HT-29 (cell line): ENCODE measurements at regions not wholly inside any gene's neighbourhood (a gene's known extent, or its start where the extent isn't known, plus 50 kb on each side); places are given as distances from the start of the nearest gene placed in this dataset.

Source experiments
- DNase-seq: peaks from one replicate; pipeline ENCODE4 v3.0.0-alpha.2; 2015; ENCODE audit warnings: low spot score

DNA sequence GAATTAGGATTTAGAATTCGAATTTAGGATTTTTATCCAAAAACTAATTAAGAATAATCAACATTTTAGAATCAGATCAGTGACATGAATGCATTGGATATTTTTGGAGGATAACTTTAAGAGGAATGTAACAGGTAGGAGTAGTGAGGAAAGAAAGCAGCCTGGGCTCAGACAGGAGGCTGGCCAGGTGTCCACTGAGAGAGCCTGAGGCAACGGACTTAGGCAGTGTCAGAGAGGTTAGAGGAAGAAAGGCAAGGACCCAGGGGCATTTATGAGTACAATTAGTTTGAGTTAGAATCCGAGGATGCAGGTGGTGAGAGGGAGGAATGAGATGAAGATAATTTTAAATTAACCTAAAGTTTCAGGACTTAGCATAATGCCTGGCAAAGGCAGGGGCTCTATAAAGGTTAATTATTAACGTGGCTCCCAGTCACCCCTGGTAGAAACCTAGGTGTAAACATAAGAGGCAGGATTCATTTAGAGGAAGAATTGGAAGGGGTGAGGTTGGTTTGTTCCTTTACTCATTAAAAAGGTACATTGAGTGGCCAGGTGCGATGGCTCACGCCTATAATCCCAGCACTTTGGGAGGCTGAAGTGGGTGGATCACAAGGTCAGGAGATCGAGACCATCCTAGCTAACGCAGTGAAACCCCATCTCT is 507.1 kb downstream of the TMEM182 start:
- DNase-seq: no peak

DNA sequence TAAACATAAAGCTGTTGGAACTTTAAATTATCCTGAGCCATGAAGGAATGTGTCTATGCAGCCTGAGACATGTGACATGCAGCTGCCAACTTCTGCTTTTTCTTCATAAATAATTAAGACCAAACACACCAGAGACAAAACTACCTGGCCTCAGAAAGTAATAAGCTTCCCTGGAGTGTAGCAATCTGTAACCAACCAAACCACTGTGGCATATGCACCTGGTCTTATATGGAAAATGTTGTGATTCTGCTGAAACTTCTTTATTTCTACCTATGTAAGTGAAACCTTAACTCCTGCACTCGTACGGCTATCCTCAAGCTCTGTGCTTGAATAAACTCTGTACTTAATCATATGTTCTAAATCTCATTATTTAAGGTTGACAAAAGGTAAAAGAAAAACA is 515.0 kb downstream of the TMEM182 start:
- DNase-seq: no peak

DNA sequence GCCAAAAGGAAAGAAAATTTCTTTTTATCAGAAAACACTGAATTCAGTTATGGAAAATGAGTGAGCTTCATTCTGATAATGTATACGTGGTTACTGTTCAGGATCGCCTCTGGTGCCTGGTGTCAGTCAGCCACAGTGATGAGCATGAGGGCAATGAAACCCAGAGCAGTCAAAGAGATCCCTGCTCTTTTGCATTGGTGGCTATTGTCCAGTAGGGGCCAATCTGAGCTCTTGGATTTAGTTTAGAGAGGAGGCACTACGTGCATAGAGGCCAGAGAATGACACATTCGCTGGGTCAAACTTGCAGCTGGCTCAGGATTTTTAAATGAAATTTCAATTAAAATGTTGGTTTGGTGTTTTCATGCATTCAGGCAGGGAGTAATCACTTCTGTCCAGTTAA is 522.9 kb downstream of the TMEM182 start:
- no peak for DNase-seq

DNA sequence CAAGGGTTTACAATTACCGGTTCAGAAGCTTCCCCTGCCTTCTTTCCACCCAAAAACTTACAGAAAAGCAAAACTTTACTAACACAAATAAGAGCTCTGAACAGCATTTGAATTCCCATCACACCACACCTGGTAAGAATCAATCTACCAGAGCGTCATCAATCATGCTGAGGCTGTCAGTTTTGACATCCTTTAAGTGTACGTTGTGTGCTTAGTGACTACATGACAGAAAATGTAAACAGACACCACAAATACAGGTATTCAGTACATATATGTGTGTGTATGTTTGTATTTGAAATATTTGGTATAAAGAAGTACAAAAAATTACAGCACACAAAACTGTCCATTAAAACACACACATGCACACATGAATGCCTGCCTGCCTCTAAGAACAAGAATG is 523.5 kb downstream of the TMEM182 start:
- no peak for DNase-seq

DNA sequence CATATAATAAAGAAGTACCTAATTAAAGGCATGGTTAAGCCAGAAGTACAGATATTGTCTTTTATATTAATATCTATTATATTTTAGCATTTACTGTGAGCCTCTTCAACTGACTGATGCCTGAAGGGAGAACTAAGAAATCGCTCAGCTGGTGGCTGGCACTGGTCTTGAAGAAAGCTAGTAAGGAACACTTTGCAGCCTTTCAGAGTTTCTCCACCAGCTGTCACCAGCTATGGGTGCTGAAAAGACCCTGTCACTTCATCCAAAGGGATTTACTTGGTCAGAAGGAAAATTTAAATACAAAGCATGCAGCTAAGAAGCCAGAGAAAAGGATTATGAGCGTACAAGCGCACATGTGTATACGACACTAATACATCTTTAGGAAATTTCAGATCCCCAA is 525.9 kb downstream of the TMEM182 start:
- no peak for DNase-seq

DNA sequence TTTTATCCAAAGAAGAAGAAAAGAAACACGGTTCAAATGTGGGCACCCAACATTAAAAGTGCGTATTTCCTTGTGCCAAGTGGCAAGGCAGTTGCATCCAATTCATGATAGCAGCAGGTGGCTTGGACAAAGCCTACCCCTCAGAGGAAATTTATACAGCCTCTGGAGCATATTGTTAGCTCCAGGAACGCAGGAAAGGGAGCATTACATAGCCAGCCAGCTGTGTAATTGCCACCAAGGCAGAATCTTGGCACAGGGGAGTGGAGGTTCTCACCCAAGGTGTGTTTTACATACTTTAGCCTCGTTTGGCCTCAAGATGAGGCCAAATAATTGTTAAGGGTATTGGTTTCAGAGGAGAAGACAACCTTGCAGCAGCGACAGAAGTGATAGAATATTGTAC is 526.9 kb downstream of the TMEM182 start:
- DNase-seq: no peak

DNA sequence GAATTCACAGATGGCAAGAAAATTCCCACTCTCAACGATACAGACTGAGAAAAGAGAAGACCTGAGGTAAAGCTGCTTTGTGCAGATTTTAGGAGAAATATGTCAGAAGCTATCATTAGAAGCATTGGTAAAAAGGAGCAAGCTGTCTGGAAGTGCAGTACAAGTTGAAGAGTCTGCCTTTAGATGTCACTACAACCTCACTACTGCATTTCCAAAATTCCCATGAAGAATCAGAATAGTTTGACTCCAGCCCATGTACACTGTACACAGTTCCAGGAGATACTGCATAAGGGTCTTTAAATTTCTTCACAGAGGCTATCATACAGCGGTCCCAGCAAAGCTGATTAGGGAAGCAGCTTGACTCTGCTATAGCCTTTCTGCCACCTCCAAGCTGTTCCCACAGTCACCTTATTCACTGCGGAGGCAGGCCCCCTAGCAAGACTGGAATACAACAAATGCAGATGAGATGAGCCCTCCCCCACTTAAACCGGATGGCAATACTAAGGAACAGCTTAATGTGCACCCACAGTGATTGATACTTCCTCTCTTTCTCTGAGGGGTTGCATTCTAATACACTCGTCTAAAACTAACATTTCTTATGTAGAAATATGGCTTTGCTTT is 527.4 kb downstream of the TMEM182 start:
- no peak for DNase-seq

DNA sequence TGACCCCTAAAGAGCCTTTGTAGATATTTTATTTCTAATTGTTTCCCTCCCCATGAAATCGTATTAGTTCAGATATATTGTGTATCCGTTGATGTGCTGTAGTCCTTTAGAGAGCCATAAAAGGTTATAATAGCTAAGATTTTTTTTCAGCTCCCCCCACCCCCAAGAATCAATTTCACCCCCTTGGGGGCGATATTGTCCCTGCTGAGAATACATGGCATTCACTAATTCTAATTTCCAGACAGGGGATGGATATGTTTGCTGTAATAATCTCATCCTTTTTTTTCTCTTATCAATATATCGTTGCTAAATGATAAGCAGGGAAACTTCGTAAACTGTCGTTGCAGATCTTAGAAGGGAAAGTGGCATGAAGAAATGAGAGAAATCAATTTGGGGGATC is 530.7 kb downstream of the TMEM182 start:
- DNase-seq: no peak

DNA sequence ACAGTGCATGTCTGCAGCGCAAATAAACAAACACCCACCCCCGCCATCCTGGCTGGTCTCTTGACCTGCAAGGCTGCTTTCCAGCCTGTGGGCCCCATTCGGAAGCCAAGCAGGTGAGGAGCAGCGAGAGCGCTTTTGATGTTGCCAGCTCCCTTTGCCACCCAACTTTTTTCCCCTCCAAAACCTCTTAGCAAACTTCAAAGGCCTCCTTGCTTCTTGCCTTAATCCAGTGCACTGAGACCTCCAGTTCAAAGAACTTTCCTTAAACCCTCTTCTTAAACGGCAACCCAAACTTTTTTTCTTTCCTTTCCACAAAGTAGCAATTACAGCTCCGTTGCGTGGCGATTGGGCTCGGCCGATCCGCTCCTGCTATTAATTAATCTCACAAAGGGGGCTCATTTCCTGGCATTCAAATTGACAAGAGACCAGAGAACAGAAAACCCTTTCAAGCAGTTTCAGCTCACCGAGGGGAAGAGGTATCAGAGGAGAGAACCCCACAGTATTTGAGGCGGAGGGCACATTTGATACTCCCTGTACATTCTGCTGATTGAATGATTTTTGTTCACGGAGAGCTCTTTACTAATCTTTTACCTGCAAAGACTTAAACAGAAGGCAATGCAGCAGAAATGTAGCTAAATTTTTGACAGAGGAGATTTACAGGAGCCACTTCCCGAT is 531.4 kb downstream of the TMEM182 start:
- no peak for DNase-seq

DNA sequence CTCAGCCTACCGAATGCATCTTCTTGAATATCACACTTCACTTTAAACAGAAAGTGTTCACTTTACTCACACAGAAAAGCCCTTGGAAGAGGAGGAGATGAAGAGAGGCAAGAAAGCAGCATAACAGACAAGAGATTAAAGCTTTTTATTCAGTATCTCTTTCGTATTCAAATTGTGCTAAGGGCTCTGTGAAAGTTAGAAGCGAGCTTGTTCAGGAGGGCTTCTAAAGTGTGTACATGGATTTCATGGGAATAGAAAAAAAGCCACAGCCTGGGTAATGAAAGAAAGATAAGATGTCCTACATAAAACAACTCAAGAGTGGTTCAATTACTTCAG is 531.9 kb downstream of the TMEM182 start:
- no peak for DNase-seq

DNA sequence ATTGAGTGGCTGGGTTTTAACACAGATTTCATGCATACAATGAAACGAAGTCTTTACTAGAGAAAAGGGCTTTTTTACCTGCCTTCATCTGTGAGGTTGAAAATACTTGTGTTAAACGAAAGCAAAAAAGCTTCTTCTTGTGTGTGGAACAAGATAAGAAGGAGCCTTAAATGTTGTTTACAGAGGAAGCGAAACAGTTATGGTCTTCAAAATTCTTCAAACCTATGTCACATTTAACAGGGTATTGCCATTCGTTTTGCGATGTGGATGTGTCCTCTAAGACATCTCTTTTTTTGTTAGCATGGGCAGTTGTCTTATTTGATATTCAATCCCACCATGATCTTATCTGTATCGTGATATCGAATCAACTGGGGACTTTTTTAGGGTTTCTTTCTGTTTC is 532.6 kb downstream of the TMEM182 start:
- no peak for DNase-seq

DNA sequence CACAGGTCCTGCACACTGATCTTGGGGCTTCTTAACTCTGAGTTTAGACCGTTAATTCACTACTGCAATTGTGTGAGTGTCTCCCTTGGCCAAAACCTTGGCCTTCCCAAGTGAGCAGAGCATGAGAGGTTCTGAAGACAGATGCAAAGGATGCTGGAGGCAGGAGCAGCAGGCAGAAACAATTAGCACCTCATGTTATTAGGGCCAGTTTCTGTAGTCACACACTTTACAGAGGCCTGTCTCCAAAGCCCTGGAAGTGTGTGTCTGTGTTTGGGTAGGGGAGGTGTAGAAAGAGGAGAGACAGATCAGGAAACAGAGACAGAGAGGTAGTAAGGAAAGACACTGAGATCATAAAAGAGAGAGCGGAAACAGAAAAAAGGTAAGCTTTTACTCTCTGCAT is 533.8 kb downstream of the TMEM182 start:
- no peak for DNase-seq

DNA sequence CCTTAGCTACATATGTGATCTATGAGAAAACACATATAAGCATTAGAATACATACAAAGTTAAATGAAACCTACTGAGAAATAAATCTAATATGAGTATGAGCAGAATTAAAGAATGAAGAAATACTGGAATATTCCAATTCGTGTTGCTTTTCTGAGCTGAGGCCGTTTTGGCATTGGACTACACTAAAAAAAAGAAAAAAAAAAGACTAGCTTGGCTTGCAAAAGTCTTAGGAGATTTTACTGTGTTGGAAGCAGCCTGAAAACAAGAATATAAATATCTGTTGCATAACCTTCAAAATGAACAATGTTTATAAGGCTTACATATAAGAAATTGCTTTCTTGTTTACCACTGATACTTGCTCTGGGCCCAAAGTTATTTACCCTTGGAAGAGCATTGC is 562.8 kb downstream of the TMEM182 start:
- no peak for DNase-seq

DNA sequence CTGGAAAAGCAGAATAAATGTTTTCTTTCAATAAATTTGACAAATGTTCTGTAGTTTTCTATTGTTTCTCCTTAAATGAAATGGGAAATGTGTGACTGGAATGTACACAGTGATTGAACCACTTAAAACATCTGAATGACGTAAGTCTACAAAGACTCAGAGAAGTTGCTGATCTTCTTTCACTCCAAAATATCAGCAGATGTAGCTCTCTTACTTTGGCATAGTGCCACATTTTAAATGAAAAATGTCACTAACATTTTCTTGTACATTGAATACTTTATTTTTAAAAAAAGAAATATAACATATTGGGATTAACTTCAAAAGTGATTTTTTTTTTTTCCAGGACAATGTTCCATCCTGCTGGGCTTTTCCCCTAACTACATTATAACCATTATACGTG is 565.6 kb downstream of the TMEM182 start:
- no peak for DNase-seq

DNA sequence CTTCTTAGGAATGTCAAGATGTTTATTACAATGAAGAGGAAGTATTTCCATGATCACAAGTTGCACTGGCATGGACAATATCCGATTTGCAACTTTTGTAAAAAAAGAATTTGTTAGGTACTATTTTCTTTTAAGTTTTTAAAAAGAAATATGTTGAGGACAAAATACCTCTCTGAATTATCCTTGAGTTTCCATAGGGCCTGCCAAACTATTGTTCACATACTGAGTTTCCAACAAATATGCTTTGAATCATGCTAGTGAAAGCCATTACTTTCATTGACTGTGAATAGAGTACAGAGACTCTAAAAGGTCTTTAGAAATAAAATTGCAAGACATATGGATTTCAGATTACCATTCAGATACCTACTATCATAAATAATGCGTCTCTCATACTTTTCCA is 566.1 kb downstream of the TMEM182 start:
- DNase-seq: no peak

DNA sequence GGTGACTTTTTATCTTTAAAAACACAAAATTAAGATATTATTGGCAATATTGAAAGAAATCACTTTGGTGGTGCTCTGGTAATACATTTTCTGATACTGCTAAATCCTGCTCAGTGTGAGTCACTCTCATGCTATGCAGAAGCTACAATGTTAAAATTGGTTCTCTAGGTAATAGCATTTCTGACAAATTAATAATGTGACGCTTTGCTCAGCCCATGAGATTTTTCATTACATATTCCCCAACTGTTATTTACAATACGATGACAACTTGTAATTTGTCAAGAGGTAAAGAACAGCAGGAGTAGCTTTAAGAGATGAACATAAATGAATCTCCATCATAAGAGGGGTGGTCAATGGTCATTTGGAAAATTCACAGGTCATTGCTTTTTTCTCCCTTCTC is 573.6 kb downstream of the TMEM182 start:
- DNase-seq: no peak

DNA sequence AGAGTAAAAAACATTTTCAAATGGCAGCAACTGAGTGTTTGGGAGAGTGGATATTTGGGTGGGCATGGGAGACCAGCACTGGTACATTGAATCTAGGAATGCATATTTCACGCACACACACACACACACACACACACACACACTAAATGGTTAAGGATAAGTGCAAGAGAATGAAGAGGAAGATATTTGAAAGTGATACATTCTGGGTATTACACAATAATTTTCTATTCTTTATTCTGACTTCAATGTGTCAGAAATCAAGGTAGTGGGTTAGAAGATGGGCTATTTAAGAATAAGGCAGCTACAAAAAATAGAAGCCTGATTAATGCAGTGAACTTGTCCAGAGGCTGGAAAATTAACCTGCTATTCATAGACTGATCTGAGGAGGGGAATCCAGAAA is 577.0 kb downstream of the TMEM182 start:
- no peak for DNase-seq

DNA sequence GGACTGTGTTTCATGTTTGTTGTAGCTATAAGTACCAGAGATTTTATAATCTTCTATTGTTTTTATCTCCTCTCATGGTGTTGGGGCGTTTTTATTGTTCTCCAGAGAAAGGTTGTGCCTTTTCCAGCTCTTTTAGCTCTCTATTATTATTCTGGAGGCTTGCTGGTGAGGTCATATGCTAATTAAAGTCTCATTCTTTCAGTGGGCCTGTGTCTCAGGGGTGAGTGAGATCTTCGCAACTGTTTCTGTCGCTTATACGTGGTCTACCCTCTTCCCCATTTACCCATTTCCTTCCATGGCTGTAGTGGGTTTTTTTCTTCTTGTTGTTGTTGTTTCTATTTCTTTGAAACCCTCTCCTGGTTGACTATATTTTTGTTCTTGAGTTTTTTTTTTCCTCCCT is 584.9 kb downstream of the TMEM182 start:
- no peak for DNase-seq

DNA sequence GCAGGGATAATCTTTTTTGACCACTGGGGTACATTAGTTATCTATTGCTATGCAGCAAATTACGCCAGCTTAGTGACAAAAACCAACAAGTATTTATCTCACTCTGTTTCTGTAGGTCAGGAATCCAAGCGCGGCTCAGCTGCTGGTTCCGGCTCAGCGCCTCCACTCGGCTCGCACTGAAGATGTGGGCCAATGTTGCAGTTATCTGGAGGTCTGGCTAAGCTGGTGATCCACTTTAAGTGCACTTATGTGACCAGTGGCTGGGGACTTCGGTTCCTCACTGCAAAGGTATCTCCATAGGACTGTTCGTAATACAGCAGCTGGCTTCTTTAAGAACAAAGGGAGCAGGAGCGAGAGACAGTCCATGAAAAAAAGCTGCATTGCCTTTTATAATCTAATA is 591.9 kb downstream of the TMEM182 start:
- no peak for DNase-seq

DNA sequence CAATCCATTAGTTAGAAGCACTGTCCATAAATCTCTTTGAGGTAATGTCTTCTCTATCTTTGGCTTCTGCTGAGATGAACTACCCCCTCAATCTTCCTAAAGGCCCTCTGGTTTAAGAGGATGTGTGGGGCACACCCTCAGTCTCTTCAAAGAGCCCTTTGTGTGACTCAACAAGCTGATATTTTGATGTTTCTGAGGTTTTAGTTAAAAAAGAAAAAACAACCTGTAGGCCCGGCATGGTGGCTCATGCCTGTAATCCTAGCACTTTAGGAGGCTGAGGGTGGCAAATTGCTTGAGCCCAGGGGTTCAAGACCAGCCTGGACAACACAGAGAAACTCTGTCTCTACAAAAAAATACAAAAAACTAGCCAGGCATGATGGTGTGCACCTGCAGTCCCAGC is 593.5 kb downstream of the TMEM182 start:
- no peak for DNase-seq

DNA sequence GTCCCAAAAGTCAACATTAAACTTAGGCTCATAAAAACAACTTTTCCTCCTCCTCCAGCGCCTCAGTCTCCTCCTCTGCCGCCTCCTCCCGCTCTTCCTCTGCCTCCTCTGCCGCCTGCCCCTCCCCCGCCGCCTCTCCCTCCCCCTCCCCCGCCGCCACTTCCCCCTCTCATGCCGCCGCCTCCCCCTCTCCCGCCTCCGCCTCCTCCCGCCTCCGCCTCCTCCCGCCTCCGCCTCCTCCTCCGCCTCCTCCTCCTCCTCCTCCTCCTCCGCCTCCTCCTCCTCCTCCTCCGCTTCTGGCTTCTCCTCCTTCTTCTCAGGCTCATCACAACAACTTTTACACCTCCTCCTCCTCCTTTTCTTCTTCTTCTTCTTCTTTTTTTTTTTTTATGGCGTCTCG is 599.9 kb downstream of the TMEM182 start:
- no peak for DNase-seq

DNA sequence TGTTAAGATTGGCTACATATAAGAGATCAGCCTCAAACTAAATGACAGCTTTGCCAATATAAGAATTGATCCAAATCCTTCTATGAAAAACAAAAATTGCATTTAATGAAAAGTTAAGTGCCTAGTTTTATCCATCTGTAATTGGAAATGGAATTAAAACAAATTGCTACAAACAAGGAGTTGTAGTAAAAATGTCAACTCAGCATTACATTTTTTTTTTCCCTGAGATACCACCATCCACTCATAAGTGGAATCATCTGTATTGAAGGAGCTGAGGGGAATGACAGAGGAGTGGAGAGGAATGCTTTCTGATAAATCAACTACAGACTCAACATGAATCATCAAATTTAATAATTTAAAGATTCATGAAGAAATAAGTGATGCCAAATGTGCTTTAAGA is 601.8 kb downstream of the TMEM182 start:
- DNase-seq: no peak

DNA sequence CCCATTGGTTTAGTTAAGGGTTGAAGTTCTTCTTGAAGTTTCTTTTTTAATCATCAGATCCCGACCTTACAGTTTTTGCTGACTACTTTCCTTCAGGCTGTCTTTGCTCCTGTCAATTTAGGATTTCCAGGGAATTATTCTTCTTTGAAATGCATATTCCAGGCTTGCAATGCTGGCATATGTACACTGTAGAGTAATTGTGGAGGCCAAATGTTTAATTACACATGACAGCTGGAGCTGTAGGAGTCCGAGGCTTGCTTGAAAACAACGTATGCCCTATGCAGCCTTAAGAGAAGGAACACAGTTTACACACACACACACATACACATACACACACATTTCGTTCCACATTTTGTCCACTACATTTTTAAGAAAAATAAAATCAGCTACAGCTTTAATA is 602.3 kb downstream of the TMEM182 start:
- no peak for DNase-seq

DNA sequence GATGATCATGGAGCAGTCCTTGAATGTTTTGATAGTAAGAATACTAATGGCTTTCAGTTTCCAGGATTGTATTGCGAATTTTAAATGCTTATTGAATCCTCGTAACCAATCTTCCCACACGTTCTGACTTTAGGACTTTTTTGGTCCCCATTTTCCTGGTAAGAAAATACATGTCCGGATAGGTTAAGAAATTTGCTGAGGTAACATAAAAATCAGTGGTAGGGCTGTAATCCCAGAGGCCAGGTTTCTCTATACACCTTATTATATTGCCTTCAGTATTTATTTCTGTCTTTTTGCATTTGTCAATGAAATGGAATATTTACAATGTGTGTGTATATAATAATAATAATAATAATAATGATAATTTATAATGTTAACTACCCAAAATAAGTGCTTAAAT is 603.2 kb downstream of the TMEM182 start:
- no peak for DNase-seq
